HepG2 (cell line): ENCODE measurements at regions not wholly inside any gene's neighbourhood (a gene's known extent, or its start where the extent isn't known, plus 50 kb on each side); places are given as distances from the start of the nearest gene placed in this dataset.

ENCODE experiments used
- ATAC-seq: fragments of 200-7000 bp; cut with Tn5 transposase; 3 replicates; pipeline ENCODE4 v1.9.1; 2020; ENCODE audit warnings: mild to moderate bottlenecking, moderate library complexity
- BruUV-seq: library from RNA; stranded (reverse); fragments of 400-500 nt; replicated peaks from 2 replicates; lab custom pipeline; 2021; lab: Mats Ljungman, UMichigan
- CTCF ChIA-PET: fragments of 300-600 bp; formaldehyde crosslinking; extraction: SDS; loops from one replicate; lab custom pipeline; 2021; ENCODE audit warnings: low total read pairs, inconsistent platforms, low intra/inter-chr PET ratio; lab: Yijun Ruan, JAX
- POLR2A ChIA-PET: fragments of 350-600 bp; sonication (Branson Sonifier 250); formaldehyde crosslinking; loops from one replicate; lab custom pipeline; 2020; ENCODE audit warnings: antibody characterized with exemption, inconsistent platforms; lab: Yijun Ruan, JAX
- DNase-seq: peaks from one replicate; pipeline ENCODE4 v3.0.0-alpha.2; 2015; ENCODE audit warnings: low spot score
- FAIRE-seq: peaks from 3 replicates; lab custom pipeline; 2011; peaks lifted over from hg19 to GRCh38; lab: Jason Lieb, UNC
- H2AFZ ChIP-seq: one replicate; pipeline ENCODE4 v1.6.1; 2011; ENCODE audit warnings: low read length, inconsistent platforms
- H3K27ac ChIP-seq: fragments of 300-600 bp; 3 replicates; pipeline ENCODE4 v1.8.0; 2011; ENCODE audit warnings: mixed run types, mild to moderate bottlenecking, mixed read lengths, low read length, inconsistent platforms; ENCODE audit not compliant: insufficient read depth; ENCODE audit errors: extremely low read length
- H3K27me3 ChIP-seq, 2 experiments: fragments of 200-600 bp in 1 of 2; 2 replicates in 1 of 2; 3 replicates in 1 of 2; pipeline versions ENCODE4 v1.6.0 to v1.8.0; 2011; ENCODE audit warnings: low read length in 2 of 2, mild to moderate bottlenecking in 2 of 2, moderate library complexity in 2 of 2, inconsistent platforms in 1 of 2; ENCODE audit not compliant: insufficient read depth in 2 of 2, control insufficient read depth in 1 of 2
- H3K36me3 ChIP-seq, 2 experiments: fragments of 200-600 bp in 1 of 2; replicated peaks in 1 of 2; 2 replicates in 1 of 2; 3 replicates in 1 of 2; pipeline versions ENCODE4 v1.5.1 to v1.8.0; 2011; ENCODE audit warnings: low read length in 2 of 2, inconsistent platforms in 1 of 2; ENCODE audit not compliant: insufficient read depth in 2 of 2, control insufficient read depth in 1 of 2
- H3K4me1 ChIP-seq: 2 replicates; pipeline ENCODE4 v1.5.1; 2012; ENCODE audit warnings: low read length, inconsistent platforms; ENCODE audit not compliant: insufficient read depth
- H3K4me2 ChIP-seq: 2 replicates; pipeline ENCODE4 v1.6.0; 2011; ENCODE audit warnings: low read depth, low read length, inconsistent platforms
- H3K4me3 ChIP-seq, 3 experiments: fragments of 200-600 bp in 1 of 3; sonication (generic), shearing (Covaris generic) in 1 of 3; replicated peaks in 1 of 3; 2 replicates each; pipeline ENCODE4 v1.5.1; 2011 to 2016; ENCODE audit warnings: low read length in 3 of 3, inconsistent platforms in 2 of 3, low read depth in 2 of 3, mild to moderate bottlenecking in 2 of 3, control low read depth in 1 of 3, mixed read lengths in 1 of 3; ENCODE audit not compliant: insufficient read depth in 1 of 3
- H3K79me2 ChIP-seq: one replicate; pipeline ENCODE4 v1.6.1; 2011; ENCODE audit warnings: low read length, inconsistent platforms; ENCODE audit not compliant: insufficient read depth
- H3K9ac ChIP-seq: 2 replicates; pipeline ENCODE4 v1.6.0; 2011; ENCODE audit warnings: mild to moderate bottlenecking, low read depth, low read length, inconsistent platforms; ENCODE audit not compliant: insufficient read depth
- H3K9me3 ChIP-seq: 2 replicates; pipeline ENCODE4 v1.5.1; 2012; ENCODE audit warnings: mild to moderate bottlenecking, low read length
- H4K20me1 ChIP-seq: 2 replicates; pipeline ENCODE4 v1.6.0; 2011; ENCODE audit warnings: inconsistent platforms, mild to moderate bottlenecking, low read length, moderate library complexity; ENCODE audit not compliant: insufficient read depth
- ASH2L ChIP-seq: fragments of 300-600, 200-600 bp; sonication (generic); IDR thresholded peaks from 2 replicates; pipeline ENCODE4 v1.7.0; 2017; ENCODE audit warnings: low read depth, mild to moderate bottlenecking, moderate library complexity, mixed read lengths, low read length; ENCODE audit not compliant: insufficient read length
- BORCS8-MEF2B ChIP-seq: sonication (generic); formaldehyde crosslinking; IDR thresholded peaks from 2 replicates; pipeline ENCODE4 v1.8.0; 2022; ENCODE audit warnings: mild to moderate bottlenecking, missing genetic modification reagents
- DDIT3 ChIP-seq: sonication (generic); formaldehyde crosslinking; IDR thresholded peaks from 2 replicates; pipeline ENCODE4 v1.4.0; 2020; ENCODE audit warnings: mild to moderate bottlenecking, missing genetic modification reagents
- GATAD1 ChIP-seq: IDR thresholded peaks from 2 replicates; pipeline ENCODE4 v1.6.1; 2016; ENCODE audit warnings: missing genetic modification reagents, missing compliant biosample characterization
- NRL ChIP-seq: sonication (generic); formaldehyde crosslinking; IDR thresholded peaks from 2 replicates; pipeline ENCODE4 v1.5.0; 2020; ENCODE audit warnings: missing genetic modification reagents, mild to moderate bottlenecking, moderate library complexity, borderline replicate concordance
- TAF15 ChIP-seq: fragments of 200-400 bp; formaldehyde crosslinking; IDR thresholded peaks from one replicate; pipeline ENCODE4 v1.6.1; 2018; ENCODE audit warnings: mild to moderate bottlenecking, low read depth, low read length; ENCODE audit not compliant: poor library complexity, severe bottlenecking
- ZBTB10 ChIP-seq: sonication (generic); formaldehyde crosslinking; IDR thresholded peaks from 2 replicates; pipeline ENCODE4 v1.4.0; 2020; ENCODE audit warnings: missing genetic modification reagents, borderline replicate concordance
- ZBTB20 ChIP-seq: sonication (generic); formaldehyde crosslinking; IDR thresholded peaks from 2 replicates; pipeline ENCODE4 v1.8.1; 2023; ENCODE audit warnings: missing genetic modification reagents, low read depth, mild to moderate bottlenecking, borderline replicate concordance
- ZC3H13 ChIP-seq: sonication (generic); formaldehyde crosslinking; IDR thresholded peaks from 2 replicates; pipeline ENCODE4 v1.8.1; 2023; ENCODE audit warnings: mild to moderate bottlenecking, missing genetic modification reagents, moderate library complexity
- ZFX ChIP-seq: sonication (generic); formaldehyde crosslinking; IDR thresholded peaks from 2 replicates; pipeline ENCODE4 v1.4.0; 2020; ENCODE audit warnings: mild to moderate bottlenecking, low read depth, missing genetic modification reagents, moderate library complexity
- ZNF251 ChIP-seq: sonication (generic); formaldehyde crosslinking; IDR thresholded peaks from 2 replicates; pipeline ENCODE4 v1.9.0; 2021; ENCODE audit warnings: mild to moderate bottlenecking, missing genetic modification reagents
- ZNF7 ChIP-seq: IDR thresholded peaks from 2 replicates; pipeline ENCODE4 v1.6.1; 2016; ENCODE audit warnings: missing biosample characterization, missing genetic modification reagents
- ZNF775 ChIP-seq: sonication (generic); formaldehyde crosslinking; IDR thresholded peaks from 2 replicates; pipeline ENCODE4 v1.4.0; 2020; ENCODE audit warnings: missing genetic modification reagents, mild to moderate bottlenecking, moderate library complexity, borderline replicate concordance
- WGBS: methylation state at CpG from one replicate; pipeline ENCODE4 v1.1.6; 2017; ENCODE audit warnings: low lambda C conversion rate; 5-methylcytosine and 5-hydroxymethylcytosine counted together
- in situ Hi-C: cut with HindIII; loops from 2 replicates; pipeline ENCODE4 v1.10.0; 2017; ENCODE audit warnings: low pct_unique_long_range_greater_than_20kb; ENCODE audit not compliant: extremely low pct_ligation_motif_present
- intact Hi-C: fragments of 100-400 bp; cut with micrococcal nuclease; formaldehyde crosslinking; loops from one replicate; pipeline ENCODE4 v1.10.0; 2022; ENCODE audit not compliant: unreplicated experiment

- no peak overlapping the region for H3K27ac ChIP-seq
- H2AFZ ChIP-seq: no peak overlapping the region
- no peak overlapping the region for H3K9ac ChIP-seq
- no peak overlapping the region for H3K4me3 ChIP-seq
- TF ChIP-seq GATAD1 (CRISPR knock-in tag) (no peak), ZFX (CRISPR knock-in tag) (no peak), ZNF7 (CRISPR knock-in tag) (no peak), NRL (no peak), ZC3H13 (no peak), DDIT3 (CRISPR knock-in tag) (no peak)
- ATAC-seq (no peak), DNase-seq (no peak), FAIRE-seq (no peak)
- no peak overlapping the region for H3K4me2 ChIP-seq
- no TSS peak for BruUV-seq
- H3K27me3 ChIP-seq: no peaks in the 10 kb centered on the region
- no peaks in the 10 kb centered on the region for H3K36me3 ChIP-seq
- no peaks in the 10 kb centered on the region for H3K4me1 ChIP-seq
- H3K9me3 ChIP-seq: no peaks in the 10 kb centered on the region
- in situ Hi-C loops (no loop called here), intact Hi-C loops (no loop called here)
- WGBS: 3% methylated on average over 1 of the region's 1 CpG
- ChIA-PET CTCF (no interaction called here), POLR2A (no interaction called here)
- no peaks in the 10 kb centered on the region for H3K79me2 ChIP-seq
- no peaks in the 10 kb centered on the region for H4K20me1 ChIP-seq
These were observed 102.2 kb upstream of the CTTNBP2 start for GRCh38 chr7:117975476-117975875.

DNA sequence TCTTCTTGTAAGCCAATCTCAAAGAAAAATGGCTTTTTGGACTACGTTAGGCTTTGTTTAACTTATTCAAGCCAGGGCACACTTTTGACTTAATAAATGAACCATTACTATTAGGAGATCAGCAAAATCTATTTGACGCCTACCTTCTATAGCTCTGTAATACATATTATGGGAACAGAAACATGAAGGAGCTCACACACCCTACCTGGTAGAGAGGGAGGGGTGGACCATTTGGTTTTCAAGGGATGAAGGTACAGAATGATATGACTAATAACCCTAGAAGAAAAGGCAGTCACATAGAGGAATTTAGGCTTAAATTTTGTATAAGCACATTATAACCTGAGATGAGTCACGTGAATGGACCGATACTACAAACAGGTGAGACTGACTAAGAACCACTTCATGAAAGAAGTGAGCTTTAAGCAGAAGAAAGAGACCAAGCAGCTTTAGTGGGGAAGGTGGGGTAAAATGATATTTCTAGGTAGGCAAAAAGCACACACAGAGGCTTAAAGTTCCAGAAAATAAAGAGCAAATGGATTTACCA, 106.8 kb upstream of the CTTNBP2 start:
- no peaks in the 10 kb centered on the region for H3K4me1 ChIP-seq
- no peak overlapping the region for H2AFZ ChIP-seq
- no peak overlapping the region for H3K4me3 ChIP-seq
- no peaks in the 10 kb centered on the region for H4K20me1 ChIP-seq
- H3K4me2 ChIP-seq: no peak overlapping the region
- CTCF ChIA-PET: no interaction called here
- no peak for FAIRE-seq
- in situ Hi-C loops (no loop called here), intact Hi-C loops (no loop called here)
- H3K79me2 ChIP-seq: no peaks in the 10 kb centered on the region
- no peak overlapping the region for H3K27ac ChIP-seq
- DNase-seq: no peak
- no peaks in the 10 kb centered on the region for H3K36me3 ChIP-seq
- TF ChIP-seq ZBTB20 (CRISPR knock-in tag) (no peak), ZNF775 (CRISPR knock-in tag) (no peak), ZNF251 (no peak), TAF15 (no peak), BORCS8-MEF2B (CRISPR knock-in tag) (no peak), ZBTB10 (CRISPR knock-in tag) (no peak), ASH2L (no peak)
- TF ChIP-seq, all 625 proteins: peak for 0
- Histone ChIP-seq H3K9me3 (no peaks in the 10 kb centered on the region), H3K9ac (no peak overlapping the region), H3K27me3 (peaks cover 0 to 6% of the 10 kb centered on the region in 2 experiments; a peak in 1 of 5 replicates)
- BruUV-seq: no TSS peak
- ATAC-seq: no peak
- POLR2A ChIA-PET: no interaction called here
- WGBS: 2% methylated on average over 4 of the region's 4 CpGs
